Prostate gland (tissue), 2 donors: ENCODE measurements at regions not wholly inside any gene's neighbourhood (a gene's known extent, or its start where the extent isn't known, plus 50 kb on each side); places are given as distances from the start of the nearest gene placed in this dataset.

ENCODE experiments used
- DNase-seq: peaks from one replicate; pipeline ENCODE4 v3.0.0-alpha.2; 2019; ENCODE audit warnings: low spot score
- H3K27ac ChIP-seq, 2 donors: fragments of 200-600 bp; sonication (generic); 2 replicates each; pipeline ENCODE4 v1.5.1; 2017 to 2019
- H3K27me3 ChIP-seq: fragments of 200-600 bp; sonication (generic); replicated peaks from 2 replicates; pipeline ENCODE4 v1.5.1; 2019; ENCODE audit not compliant: insufficient read depth
- H3K36me3 ChIP-seq, 2 donors: fragments of 200-600 bp; sonication (generic); 1 replicate in 1 of 2; 2 replicates in 1 of 2; pipeline versions ENCODE4 v1.5.1 to v1.8.1; 2017 to 2019
- H3K4me1 ChIP-seq: fragments of 200-600 bp; sonication (generic); replicated peaks from 2 replicates; pipeline ENCODE4 v1.5.1; 2019
- H3K4me3 ChIP-seq, 2 donors: fragments of 200-600 bp; sonication (generic); 2 replicates each; pipeline ENCODE4 v1.5.1; 2017 to 2019
- H3K9me3 ChIP-seq: fragments of 200-600 bp; sonication (generic); 2 replicates; pipeline ENCODE4 v1.5.1; 2017
- CTCF ChIP-seq, 4 experiments: fragments of 200-600 bp in 2 of 4; fragments of 450-650 bp in 2 of 4; sonication (generic) in 2 of 4; IDR thresholded peaks; 1 replicate in 3 of 4; 2 replicates in 1 of 4; pipeline ENCODE4 v1.5.1; 2016 to 2019; ENCODE audit warnings: antibody characterized with exemption in 4 of 4, mild to moderate bottlenecking in 2 of 4, moderate library complexity in 2 of 4
- POLR2A ChIP-seq: fragments of 450-650 bp; IDR thresholded peaks from one replicate; pipeline ENCODE4 v1.6.1; 2016; ENCODE audit warnings: antibody characterized with exemption, mild to moderate bottlenecking
- POLR2AphosphoS5 ChIP-seq: sonication (generic); formaldehyde crosslinking; IDR thresholded peaks from one replicate; pipeline ENCODE4 v1.6.1; 2017; ENCODE audit warnings: antibody characterized with exemption
- WGBS: methylation state at CpG from one replicate; pipeline ENCODE4 v1.1.5; 2018; 5-methylcytosine and 5-hydroxymethylcytosine counted together
- intact Hi-C: fragments of 100-400 bp; cut with DNase I; formaldehyde crosslinking; loops from one replicate; pipeline ENCODE4 v1.14.2; 2022

- H3K9me3 ChIP-seq: no peaks in the 10 kb centered on the region
- H3K36me3 ChIP-seq: no peaks in the 10 kb centered on the region
- no peak for DNase-seq
- no peaks in the 10 kb centered on the region for H3K4me1 ChIP-seq
- intact Hi-C loops: no loop called here
- no peak overlapping the region for H3K27ac ChIP-seq
- 86% methylated on average over 9 of the region's 9 CpGs for WGBS
- TF ChIP-seq POLR2AphosphoS5: no peak
- no peak for TF ChIP-seq POLR2A
- TF ChIP-seq CTCF (IDR thresholded peaks at IDR 0.05): no peak
- H3K4me3 ChIP-seq: no peak overlapping the region
- H3K27me3 ChIP-seq: no peaks in the 10 kb centered on the region
Observed at GRCh38 chr6:147741389-147741788, 232.9 kb downstream of the SAMD5 start.

DNA sequence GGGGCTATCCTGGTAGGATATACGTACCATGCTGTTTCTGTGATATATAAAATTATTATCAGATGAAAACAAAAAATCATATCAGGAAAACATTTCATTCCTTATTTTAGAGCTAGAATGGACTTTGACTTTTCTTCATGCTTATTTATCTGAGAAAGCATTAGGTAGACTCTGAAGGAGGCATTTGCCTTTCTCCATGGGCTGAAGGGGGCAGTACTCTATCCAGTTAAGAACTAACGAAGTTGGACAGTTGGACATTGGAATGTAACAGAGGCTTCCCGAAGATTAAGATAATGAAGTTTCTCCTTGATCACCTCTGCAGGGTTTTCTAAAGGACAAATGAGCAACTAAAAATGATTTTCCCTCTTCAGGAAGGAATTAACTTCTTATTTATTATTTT, 233.9 kb downstream of the SAMD5 start:
- H3K4me1 ChIP-seq: no peaks in the 10 kb centered on the region
- H3K36me3 ChIP-seq: no peaks in the 10 kb centered on the region
- no peaks in the 10 kb centered on the region for H3K27me3 ChIP-seq
- intact Hi-C loops: no loop called here
- no peak overlapping the region for H3K27ac ChIP-seq
- TF ChIP-seq POLR2A (no peak), CTCF (IDR thresholded peaks at IDR 0.05) (no peak), POLR2AphosphoS5 (no peak)
- DNase-seq: no peak
- no peaks in the 10 kb centered on the region for H3K9me3 ChIP-seq
- WGBS: 91% methylated on average over 3 of the region's 3 CpGs
- no peak overlapping the region for H3K4me3 ChIP-seq

- no peaks in the 10 kb centered on the region for H3K9me3 ChIP-seq
- no peaks in the 10 kb centered on the region for H3K36me3 ChIP-seq
- H3K4me1 ChIP-seq: no peaks in the 10 kb centered on the region
- intact Hi-C loops: no loop called here
- WGBS: 97% methylated on average over 1 of the region's 1 CpG
- TF ChIP-seq POLR2AphosphoS5 (no peak), POLR2A (no peak), CTCF (IDR thresholded peaks at IDR 0.05) (no peak)
- no peak overlapping the region for H3K27ac ChIP-seq
- H3K27me3 ChIP-seq: no peaks in the 10 kb centered on the region
- H3K4me3 ChIP-seq: no peak overlapping the region
- no peak for DNase-seq
Observed at GRCh38 chr6:147744012-147744411, 235.5 kb downstream of the SAMD5 start.

DNA sequence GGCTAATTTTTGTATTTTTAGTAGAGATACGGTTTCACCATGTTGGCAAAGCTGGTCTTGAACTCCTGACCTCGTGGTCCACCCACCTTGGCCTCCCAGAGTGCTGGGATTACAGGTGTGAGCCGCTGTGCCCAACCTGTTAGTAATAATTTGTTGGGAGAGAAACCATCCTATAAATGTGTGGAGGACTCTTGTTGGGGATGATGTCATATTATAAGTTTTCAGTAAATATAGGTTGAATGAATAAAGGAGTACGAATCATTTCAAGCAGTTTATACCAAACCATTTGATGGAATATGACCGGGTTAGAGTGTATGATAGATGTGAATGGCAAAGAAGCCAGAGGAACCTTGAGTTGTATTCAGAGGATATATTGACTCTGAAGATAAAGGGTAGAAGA, 240.8 kb downstream of the SAMD5 start:
- 91% methylated on average over 5 of the region's 5 CpGs for WGBS
- DNase-seq: no peak
- intact Hi-C loops: no loop called here
- Histone ChIP-seq H3K4me1 (no peaks in the 10 kb centered on the region), H3K9me3 (no peaks in the 10 kb centered on the region), H3K4me3 (no peak overlapping the region), H3K27me3 (no peaks in the 10 kb centered on the region), H3K27ac (no peak overlapping the region), H3K36me3 (no peaks in the 10 kb centered on the region)
- TF ChIP-seq POLR2AphosphoS5: no peak
- no peak for TF ChIP-seq CTCF (IDR thresholded peaks at IDR 0.05)
- no peak for TF ChIP-seq POLR2A

GRCh38 chr6:147750413-147750812, 241.9 kb downstream of the SAMD5 start:
- intact Hi-C loops: no loop called here
- Histone ChIP-seq H3K9me3 (no peaks in the 10 kb centered on the region), H3K27me3 (no peaks in the 10 kb centered on the region), H3K4me3 (no peak overlapping the region), H3K4me1 (no peaks in the 10 kb centered on the region), H3K36me3 (no peaks in the 10 kb centered on the region), H3K27ac (no peak overlapping the region)
- WGBS: 86% methylated on average over 4 of the region's 4 CpGs
- no peak for DNase-seq
- TF ChIP-seq POLR2AphosphoS5 (no peak), CTCF (IDR thresholded peaks at IDR 0.05) (no peak), POLR2A (no peak)
